ENCODE measurements at regions not wholly inside any gene's neighbourhood (a gene's known extent, or its start where the extent isn't known, plus 50 kb on each side); places are given as distances from the start of the nearest gene placed in this dataset.
"Not testable (repeated sequence)": the region's sequence is repeated elsewhere in the genome, so short reads cannot be mapped to it uniquely, and the experiment has no call there.

DNA sequence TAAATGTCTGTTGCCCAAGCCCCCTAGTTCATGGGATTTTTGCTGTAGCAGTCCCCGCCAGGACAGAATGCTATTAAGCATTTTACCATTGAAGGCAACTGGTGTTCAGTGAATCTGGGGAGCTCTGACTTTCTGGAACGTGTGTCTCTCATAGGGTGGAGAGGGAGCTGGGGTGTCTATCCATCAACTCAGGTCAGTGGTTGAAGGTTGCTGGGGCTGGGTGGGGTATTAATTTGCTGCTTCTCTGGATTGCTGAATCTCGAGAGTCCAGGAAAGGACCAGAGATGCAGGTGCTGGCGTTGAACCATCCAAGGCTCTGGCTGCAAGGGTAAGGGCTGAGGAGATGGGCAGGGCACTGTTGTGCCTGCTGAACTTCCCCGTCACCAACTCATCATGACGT lies 66.8 kb upstream of the NCK2 start:
- Histone ChIP-seq H3K9me3 (ENCODE audit: control insufficient read depth in 2 of 2, insufficient read depth in 1 of 2, low read length in 1 of 2) (no peaks in the 10 kb centered on the region), H3K36me3 (ENCODE audit: control insufficient read depth in 2 of 2, insufficient read depth in 2 of 2, low read length in 1 of 2) (no peaks in the 10 kb centered on the region), H3K4me3 (ENCODE audit: low read length in 2 of 2) (no peak overlapping the region), H3K4me1 (ENCODE audit: control insufficient read depth in 2 of 2, insufficient read depth in 2 of 2, low read length in 2 of 2) (no peaks in the 10 kb centered on the region), H3K27ac (ENCODE audit: low read depth in 1 of 2, low read length in 1 of 2) (no peak overlapping the region), H3K27me3 (ENCODE audit: control insufficient read depth in 2 of 2, insufficient read depth in 1 of 2, low read length in 1 of 2) (no peaks in the 10 kb centered on the region)
- DNase-seq (ENCODE audit: low read depth in 6 of 9, low spot score in 9 of 9): no peak
- WGBS: 97% methylated on average over 6 of the region's 6 CpGs

DNA sequence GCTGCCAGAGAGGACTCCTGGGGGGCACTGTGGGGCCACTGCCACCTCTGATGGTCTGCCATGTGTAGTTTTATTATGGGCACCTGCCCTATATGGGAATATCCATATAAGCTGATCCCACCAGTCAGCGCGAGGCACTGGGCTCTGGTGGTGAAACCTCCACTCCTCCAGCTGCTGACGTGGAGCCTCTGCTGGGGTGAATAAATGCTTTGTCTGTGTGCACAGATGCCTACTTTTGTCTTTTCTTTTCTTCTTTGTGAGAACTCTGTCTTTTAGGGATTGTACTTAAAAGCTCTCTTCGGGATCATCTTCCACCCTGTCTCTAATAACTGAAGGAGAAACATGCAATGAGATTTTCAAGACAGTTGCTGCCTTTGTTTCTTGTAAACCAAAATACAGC lies 68.9 kb upstream of the NCK2 start:
- no peaks in the 10 kb centered on the region for H3K9me3 ChIP-seq (ENCODE audit: control insufficient read depth in 2 of 2, insufficient read depth in 1 of 2, low read length in 1 of 2)
- no peaks in the 10 kb centered on the region for H3K36me3 ChIP-seq (ENCODE audit: control insufficient read depth in 2 of 2, insufficient read depth in 2 of 2, low read length in 1 of 2)
- no peak for DNase-seq (ENCODE audit: low read depth in 6 of 9, low spot score in 9 of 9)
- 96% methylated on average over 4 of the region's 4 CpGs for WGBS
- no peak overlapping the region for H3K27ac ChIP-seq (ENCODE audit: low read depth in 1 of 2, low read length in 1 of 2)
- no peak overlapping the region for H3K4me3 ChIP-seq (ENCODE audit: low read length in 2 of 2)
- H3K4me1 ChIP-seq (ENCODE audit: control insufficient read depth in 2 of 2, insufficient read depth in 2 of 2, low read length in 2 of 2): no peaks in the 10 kb centered on the region
- no peaks in the 10 kb centered on the region for H3K27me3 ChIP-seq (ENCODE audit: control insufficient read depth in 2 of 2, insufficient read depth in 1 of 2, low read length in 1 of 2)

DNA sequence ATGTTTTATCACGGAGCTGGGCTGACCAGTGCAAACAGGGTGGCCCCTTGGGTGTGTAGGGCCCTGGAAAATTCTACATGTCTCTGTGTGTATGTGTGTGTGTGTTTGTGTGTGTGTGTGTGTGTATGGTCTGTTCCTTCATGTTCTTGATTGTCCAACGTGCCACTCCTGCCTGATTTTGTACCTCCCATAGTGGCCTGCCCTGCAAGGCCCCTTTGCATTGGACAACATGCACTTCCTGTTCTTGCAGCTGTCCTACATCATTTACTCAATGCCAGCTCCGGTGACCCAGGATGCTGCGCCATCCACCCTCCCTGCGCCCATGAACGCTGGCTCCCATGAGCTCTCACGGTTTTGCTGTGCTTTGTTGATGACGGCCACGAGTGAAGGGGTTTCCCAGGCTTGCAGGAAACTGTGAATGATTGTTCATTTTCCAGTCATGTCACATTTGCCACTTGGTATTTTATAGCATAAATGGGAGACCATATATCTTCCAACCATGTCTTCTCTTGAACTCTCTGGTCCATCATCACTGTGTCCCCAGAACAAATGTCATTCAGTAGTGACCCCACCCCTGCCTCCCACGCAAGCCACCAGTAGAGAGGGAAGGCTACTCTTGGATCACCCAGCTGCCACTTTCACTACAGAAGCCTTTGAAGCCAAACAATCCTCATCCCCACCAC lies 69.7 kb upstream of the NCK2 start:
- no peaks in the 10 kb centered on the region for H3K36me3 ChIP-seq (ENCODE audit: control insufficient read depth in 2 of 2, insufficient read depth in 2 of 2, low read length in 1 of 2)
- H3K9me3 ChIP-seq (ENCODE audit: control insufficient read depth in 2 of 2, insufficient read depth in 1 of 2, low read length in 1 of 2): no peaks in the 10 kb centered on the region
- H3K4me1 ChIP-seq (ENCODE audit: control insufficient read depth in 2 of 2, insufficient read depth in 2 of 2, low read length in 2 of 2): no peaks in the 10 kb centered on the region
- H3K27me3 ChIP-seq (ENCODE audit: control insufficient read depth in 2 of 2, insufficient read depth in 1 of 2, low read length in 1 of 2): no peaks in the 10 kb centered on the region
- H3K27ac ChIP-seq (ENCODE audit: low read depth in 1 of 2, low read length in 1 of 2): no peak overlapping the region
- DNase-seq (ENCODE audit: low read depth in 6 of 9, low spot score in 9 of 9): no peak
- H3K4me3 ChIP-seq (ENCODE audit: low read length in 2 of 2): no peak overlapping the region
- 92% methylated on average over 10 of the region's 10 CpGs for WGBS

DNA sequence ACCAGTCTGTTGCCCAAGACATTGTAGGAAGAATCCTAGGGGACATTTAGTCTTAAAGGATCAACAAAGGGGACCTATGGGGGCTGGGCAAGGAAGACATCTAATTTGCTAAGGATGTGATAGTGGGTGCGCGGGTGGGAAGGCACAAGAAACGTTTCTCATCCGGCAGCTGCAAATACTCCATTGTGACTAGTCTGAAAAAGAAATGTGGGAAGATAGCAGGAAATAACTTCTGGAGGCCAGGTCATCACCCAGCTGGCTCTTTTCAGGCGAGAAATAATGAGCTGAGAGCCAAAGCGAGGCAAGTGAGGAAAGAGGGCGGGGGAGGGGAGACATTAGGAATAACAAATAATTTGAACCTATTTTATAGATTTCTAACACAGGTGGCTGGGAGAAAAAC lies 70.3 kb upstream of the NCK2 start:
- H3K27me3 ChIP-seq (ENCODE audit: control insufficient read depth in 2 of 2, insufficient read depth in 1 of 2, low read length in 1 of 2): no peaks in the 10 kb centered on the region
- no peaks in the 10 kb centered on the region for H3K36me3 ChIP-seq (ENCODE audit: control insufficient read depth in 2 of 2, insufficient read depth in 2 of 2, low read length in 1 of 2)
- no peaks in the 10 kb centered on the region for H3K9me3 ChIP-seq (ENCODE audit: control insufficient read depth in 2 of 2, insufficient read depth in 1 of 2, low read length in 1 of 2)
- H3K4me1 ChIP-seq (ENCODE audit: control insufficient read depth in 2 of 2, insufficient read depth in 2 of 2, low read length in 2 of 2): no peaks in the 10 kb centered on the region
- 88% methylated on average over 7 of the region's 7 CpGs for WGBS
- no peak overlapping the region for H3K27ac ChIP-seq (ENCODE audit: low read depth in 1 of 2, low read length in 1 of 2)
- H3K4me3 ChIP-seq (ENCODE audit: low read length in 2 of 2): no peak overlapping the region
- DNase-seq (ENCODE audit: low read depth in 6 of 9, low spot score in 9 of 9): no peak

DNA sequence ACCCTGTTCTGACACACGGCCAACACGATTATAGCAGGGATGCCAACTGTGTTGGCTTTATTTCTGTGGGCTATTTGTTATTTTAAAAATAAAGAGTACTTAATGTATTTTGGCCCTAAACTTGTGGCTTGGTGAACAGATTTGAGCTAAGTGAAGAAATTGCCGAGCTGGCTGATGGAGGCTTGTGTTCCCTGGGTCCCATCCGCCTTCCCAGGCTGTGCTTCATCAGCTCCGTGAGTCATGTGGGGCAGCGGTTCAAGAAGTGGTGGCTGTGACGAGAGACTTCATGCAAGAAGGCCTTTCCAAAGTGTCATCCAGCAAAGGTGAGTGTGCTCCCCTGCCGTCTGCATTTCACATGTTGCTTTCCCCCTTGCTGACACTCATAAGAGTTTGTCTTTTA lies 73.6 kb upstream of the NCK2 start:
- H3K9me3 ChIP-seq (ENCODE audit: control insufficient read depth in 2 of 2, insufficient read depth in 1 of 2, low read length in 1 of 2): peaks cover 0 to 5% of the 10 kb centered on the region in 2 donors
- no peak overlapping the region for H3K27ac ChIP-seq (ENCODE audit: low read depth in 1 of 2, low read length in 1 of 2)
- no peak for DNase-seq (ENCODE audit: low read depth in 6 of 9, low spot score in 9 of 9)
- H3K36me3 ChIP-seq (ENCODE audit: control insufficient read depth in 2 of 2, insufficient read depth in 2 of 2, low read length in 1 of 2): no peaks in the 10 kb centered on the region
- no peak overlapping the region for H3K4me3 ChIP-seq (ENCODE audit: low read length in 2 of 2)
- H3K4me1 ChIP-seq (ENCODE audit: control insufficient read depth in 2 of 2, insufficient read depth in 2 of 2, low read length in 2 of 2): no peaks in the 10 kb centered on the region
- no peaks in the 10 kb centered on the region for H3K27me3 ChIP-seq (ENCODE audit: control insufficient read depth in 2 of 2, insufficient read depth in 1 of 2, low read length in 1 of 2)
- WGBS: 92% methylated on average over 8 of the region's 8 CpGs

DNA sequence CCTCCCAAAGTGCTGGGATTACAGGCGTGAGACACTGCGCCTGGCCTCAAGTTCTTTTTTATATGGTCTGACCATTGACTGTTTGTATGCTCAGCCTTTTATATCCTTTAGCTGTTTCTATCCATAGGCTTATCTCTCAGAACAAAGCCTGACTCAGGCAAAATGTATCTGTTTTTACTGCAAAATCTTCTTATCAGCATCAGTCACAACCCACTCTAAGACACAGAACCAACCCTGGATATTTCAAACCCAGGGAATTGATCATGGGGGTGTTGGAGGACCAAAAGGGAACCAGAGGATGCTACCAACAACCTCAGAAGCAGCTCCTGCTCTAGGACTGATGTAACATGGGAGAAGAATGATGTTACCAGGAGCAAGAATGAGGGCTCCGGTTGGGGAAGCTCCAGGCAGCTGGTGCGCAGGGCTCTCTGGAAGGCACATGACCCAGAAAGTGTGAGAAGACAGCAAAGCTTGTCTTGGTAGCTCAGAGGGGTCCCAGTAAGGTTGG lies 75.3 kb upstream of the NCK2 start:
- 98% methylated on average over 4 of the region's 4 CpGs for WGBS
- Histone ChIP-seq H3K36me3 (ENCODE audit: control insufficient read depth in 2 of 2, insufficient read depth in 2 of 2, low read length in 1 of 2) (no peaks in the 10 kb centered on the region), H3K4me3 (ENCODE audit: low read length in 2 of 2) (no peak overlapping the region), H3K4me1 (ENCODE audit: control insufficient read depth in 2 of 2, insufficient read depth in 2 of 2, low read length in 2 of 2) (no peaks in the 10 kb centered on the region), H3K9me3 (ENCODE audit: control insufficient read depth in 2 of 2, insufficient read depth in 1 of 2, low read length in 1 of 2) (peaks cover 1 to 5% of the 10 kb centered on the region in 2 donors), H3K27ac (ENCODE audit: low read depth in 1 of 2, low read length in 1 of 2) (no peak overlapping the region), H3K27me3 (ENCODE audit: control insufficient read depth in 2 of 2, insufficient read depth in 1 of 2, low read length in 1 of 2) (no peaks in the 10 kb centered on the region)
- no peak for DNase-seq (ENCODE audit: low read depth in 6 of 9, low spot score in 9 of 9)

DNA sequence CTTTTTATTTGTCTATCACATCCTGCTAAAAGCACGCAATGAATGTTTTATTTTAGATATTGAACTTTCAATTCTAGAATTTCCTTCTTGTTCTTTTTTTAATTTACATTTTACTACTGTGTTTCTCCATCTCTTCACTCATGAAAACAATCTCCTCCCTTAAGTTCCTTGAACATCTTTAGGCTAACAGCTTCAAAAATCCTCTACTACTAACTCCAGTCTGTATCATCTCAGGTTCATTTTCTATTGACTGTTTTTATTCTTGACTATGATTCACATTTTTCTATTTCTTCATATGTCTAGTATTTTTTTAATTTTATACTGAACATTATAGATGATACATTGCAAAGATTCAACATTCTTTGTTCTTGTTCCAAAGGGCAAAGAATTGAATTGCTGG lies 79.2 kb upstream of the NCK2 start:
- H3K36me3 ChIP-seq (ENCODE audit: control insufficient read depth in 2 of 2, insufficient read depth in 2 of 2, low read length in 1 of 2): no peaks in the 10 kb centered on the region
- H3K4me3 ChIP-seq (ENCODE audit: low read length in 2 of 2): no peak overlapping the region
- 95% methylated on average over 1 of the region's 1 CpG for WGBS
- no peaks in the 10 kb centered on the region for H3K4me1 ChIP-seq (ENCODE audit: control insufficient read depth in 2 of 2, insufficient read depth in 2 of 2, low read length in 2 of 2)
- no peaks in the 10 kb centered on the region for H3K27me3 ChIP-seq (ENCODE audit: control insufficient read depth in 2 of 2, insufficient read depth in 1 of 2, low read length in 1 of 2)
- peaks cover 1 to 5% of the 10 kb centered on the region in 2 donors for H3K9me3 ChIP-seq (ENCODE audit: control insufficient read depth in 2 of 2, insufficient read depth in 1 of 2, low read length in 1 of 2)
- no peak overlapping the region for H3K27ac ChIP-seq (ENCODE audit: low read depth in 1 of 2, low read length in 1 of 2)
- DNase-seq (ENCODE audit: low read depth in 6 of 9, low spot score in 9 of 9): no peak

DNA sequence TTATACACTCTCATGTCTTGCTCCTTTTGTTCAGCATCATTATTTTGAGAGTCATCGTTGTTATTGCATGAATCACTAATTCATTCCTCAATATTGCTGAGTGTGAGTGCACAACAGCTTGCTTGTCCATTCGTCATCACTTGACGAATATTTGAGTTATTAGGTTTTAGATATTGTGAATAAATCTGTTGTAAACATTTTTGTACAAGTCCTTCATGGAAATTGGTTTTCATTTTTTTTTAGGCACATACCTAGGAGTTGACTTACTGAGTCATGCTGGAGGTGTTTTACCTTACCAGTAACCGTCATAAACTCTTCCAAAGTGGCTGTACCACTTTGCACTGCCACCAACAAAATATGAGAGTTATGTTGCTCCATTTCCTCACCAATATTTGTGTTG lies 84.2 kb upstream of the NCK2 start:
- Histone ChIP-seq H3K9me3 (ENCODE audit: control insufficient read depth in 2 of 2, insufficient read depth in 1 of 2, low read length in 1 of 2) (no peaks in the 10 kb centered on the region), H3K27me3 (ENCODE audit: control insufficient read depth in 2 of 2, insufficient read depth in 1 of 2, low read length in 1 of 2) (no peaks in the 10 kb centered on the region), H3K36me3 (ENCODE audit: control insufficient read depth in 2 of 2, insufficient read depth in 2 of 2, low read length in 1 of 2) (no peaks in the 10 kb centered on the region), H3K4me3 (ENCODE audit: low read length in 2 of 2) (no peak overlapping the region), H3K4me1 (ENCODE audit: control insufficient read depth in 2 of 2, insufficient read depth in 2 of 2, low read length in 2 of 2) (no peaks in the 10 kb centered on the region), H3K27ac (ENCODE audit: low read depth in 1 of 2, low read length in 1 of 2) (no peak overlapping the region)
- WGBS: 96% methylated on average over 4 of the region's 4 CpGs
- no peak for DNase-seq (ENCODE audit: low read depth in 6 of 9, low spot score in 9 of 9)

DNA sequence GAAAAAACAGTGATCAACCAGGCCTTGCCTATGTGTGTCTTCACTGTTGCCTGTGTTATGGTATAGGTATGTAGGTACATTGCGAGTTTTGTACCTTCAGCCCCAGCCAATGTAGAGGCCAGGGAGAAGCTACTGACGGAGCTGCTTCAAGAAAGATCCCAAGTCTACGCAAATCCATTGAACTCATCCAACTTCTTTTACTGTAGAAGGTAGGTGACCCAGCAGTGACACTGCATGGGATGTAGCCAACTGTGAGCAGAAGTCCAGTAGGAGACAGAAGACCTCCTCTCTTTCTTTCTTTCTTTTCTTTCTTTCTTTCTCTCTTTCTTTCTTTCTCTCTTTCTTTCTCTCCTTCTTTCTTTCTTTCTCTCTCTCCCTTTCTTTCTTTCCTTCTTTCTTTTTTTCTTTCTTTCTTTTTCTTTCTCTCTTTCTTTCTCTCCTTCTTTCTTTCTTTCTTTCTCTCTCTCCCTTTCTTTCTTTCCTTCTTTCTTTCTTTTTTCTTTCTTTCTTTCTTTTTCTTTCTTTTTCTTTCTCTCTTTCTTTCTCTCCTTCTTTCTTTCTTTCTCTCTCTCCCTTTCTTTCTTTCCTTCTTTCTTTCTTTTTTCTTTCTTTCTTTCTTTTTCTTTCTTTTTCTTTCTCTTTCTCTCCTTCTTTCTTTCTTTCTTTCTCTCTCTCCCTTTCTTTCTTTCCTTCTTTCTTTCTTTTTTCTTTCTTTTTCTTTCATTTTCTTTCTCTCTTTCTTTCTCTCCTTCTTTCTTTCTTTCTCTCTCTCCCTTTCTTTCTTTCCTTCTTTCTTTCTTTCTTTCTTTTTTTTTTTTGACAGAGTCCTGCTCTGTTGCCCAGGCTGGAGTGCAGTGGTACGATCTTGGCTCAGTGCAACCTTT lies 88.7 kb upstream of the NCK2 start:
- H3K9me3 ChIP-seq (ENCODE audit: control insufficient read depth in 2 of 2, insufficient read depth in 1 of 2, low read length in 1 of 2); H3K4me3 ChIP-seq (ENCODE audit: low read length in 2 of 2); H3K27ac ChIP-seq (ENCODE audit: low read depth in 1 of 2, low read length in 1 of 2); H3K4me1 ChIP-seq (ENCODE audit: control insufficient read depth in 2 of 2, insufficient read depth in 2 of 2, low read length in 2 of 2); H3K36me3 ChIP-seq (ENCODE audit: control insufficient read depth in 2 of 2, insufficient read depth in 2 of 2, low read length in 1 of 2); DNase-seq (ENCODE audit: low read depth in 6 of 9, low spot score in 9 of 9); H3K27me3 ChIP-seq (ENCODE audit: control insufficient read depth in 2 of 2, insufficient read depth in 1 of 2, low read length in 1 of 2): not testable (repeated sequence)
- 98% methylated on average over 4 of the region's 4 CpGs for WGBS

All from thymus (tissue), 11 donors.